CD4-positive, alpha-beta T cell treated with Interleukin-1 beta for 1 hour (primary cell): ENCODE measurements at regions not wholly inside any gene's neighbourhood (a gene's known extent, or its start where the extent isn't known, plus 50 kb on each side); places are given as distances from the start of the nearest gene placed in this dataset.
"Not testable (repeated sequence)": the region's sequence is repeated elsewhere in the genome, so short reads cannot be mapped to it uniquely, and the experiment has no call there.

Experiments used
- DNase-seq, 2 donors: peaks; one replicate each; pipeline ENCODE4 v3.0.0-alpha.2; 2020 to 2022

DNA sequence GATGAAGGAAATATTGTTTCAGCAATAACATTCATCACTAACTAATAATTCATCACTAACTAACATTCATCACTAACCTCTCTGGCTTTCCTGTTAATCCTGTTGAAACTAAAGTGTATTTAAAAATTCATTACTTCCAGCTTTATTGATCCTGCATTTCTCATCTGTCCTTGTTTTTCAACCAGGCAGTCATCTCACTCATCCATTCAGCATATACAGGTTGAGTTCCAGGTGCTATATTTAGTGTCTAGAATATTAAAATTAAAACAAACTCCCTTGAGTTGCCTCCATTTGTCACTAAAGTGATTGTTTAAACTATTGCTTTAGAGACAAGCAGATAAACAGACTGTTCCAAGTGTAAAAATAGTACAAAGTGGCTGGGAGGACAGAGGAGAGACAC, 58.1 kb downstream of the ATXN7L3B start:
- DNase-seq, result no peak

- DNase-seq, result no peak
Observed at GRCh38 chr12:74598819-74599218, 61.2 kb downstream of the ATXN7L3B start.

- no peak for DNase-seq
Observed at GRCh38 chr12:74599932-74600331, 62.3 kb downstream of the ATXN7L3B start.

- DNase-seq, result not testable (repeated sequence)
Observed at GRCh38 chr12:74600817-74601216, 63.2 kb downstream of the ATXN7L3B start.

DNA sequence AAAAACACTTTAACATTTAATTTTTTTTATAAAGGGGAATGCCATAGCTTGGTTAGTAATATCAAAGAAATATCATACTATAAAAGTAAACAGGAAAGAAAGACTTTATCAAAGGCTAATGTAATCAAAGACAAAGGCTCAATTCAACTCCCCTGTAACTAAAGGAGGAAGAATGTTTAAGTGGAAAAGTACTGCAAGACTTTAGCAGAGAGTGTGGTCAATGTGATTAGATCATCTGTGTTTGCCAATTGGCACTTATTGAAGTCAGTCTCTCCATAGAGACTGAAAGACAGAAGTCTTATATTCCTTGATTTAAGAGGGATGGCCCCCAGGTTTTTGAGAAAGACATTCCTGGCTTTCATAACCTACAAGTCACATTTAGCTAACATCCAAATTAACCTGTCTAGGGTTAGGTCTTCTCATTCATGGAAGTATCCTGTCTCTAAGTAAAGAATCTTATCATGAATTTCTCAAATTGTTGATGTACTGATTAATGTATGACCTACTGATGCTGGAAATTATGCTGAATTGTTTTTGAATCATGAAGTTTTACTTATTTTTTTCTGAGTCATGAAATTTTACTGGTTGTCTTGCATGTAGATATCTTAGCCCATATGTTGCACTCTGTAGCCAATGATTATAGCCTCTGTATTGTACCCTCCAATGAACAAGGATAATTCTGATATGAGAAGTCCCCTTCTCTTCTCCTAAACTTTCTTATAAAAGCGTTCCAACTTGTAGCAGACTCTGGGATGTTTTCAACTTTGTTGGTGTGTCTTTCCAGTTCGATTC, 65.4 kb downstream of the ATXN7L3B start:
- DNase-seq, result no peak

DNA sequence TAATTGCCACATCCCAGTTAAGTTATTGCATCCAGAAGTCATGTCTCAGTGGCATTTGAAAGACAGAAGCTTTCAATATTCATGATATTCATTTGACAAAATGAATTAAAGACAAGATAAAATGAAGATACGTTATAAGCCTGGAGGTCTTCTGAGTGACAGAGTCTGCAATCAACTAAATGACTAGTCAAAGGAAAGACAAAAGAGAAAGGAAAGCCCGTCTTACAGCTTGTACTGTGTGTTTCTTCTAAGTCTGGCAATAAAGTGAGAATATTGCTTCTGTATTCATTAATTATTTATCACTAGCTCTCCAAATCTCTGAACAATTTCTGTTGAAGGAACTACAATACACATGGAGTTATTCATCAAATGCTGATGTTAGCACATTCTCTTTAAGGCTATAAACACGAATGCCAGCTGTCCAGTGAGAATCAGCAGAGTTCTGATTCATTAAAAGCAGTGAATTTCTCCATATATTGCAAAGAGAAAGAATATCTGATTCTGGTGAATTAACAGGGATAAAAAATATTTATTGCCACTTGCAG, 70.7 kb downstream of the ATXN7L3B start:
- DNase-seq, result no peak

GRCh38 chr12:74610711-74611110, 73.1 kb downstream of the ATXN7L3B start:
- DNase-seq, result no peak

DNA sequence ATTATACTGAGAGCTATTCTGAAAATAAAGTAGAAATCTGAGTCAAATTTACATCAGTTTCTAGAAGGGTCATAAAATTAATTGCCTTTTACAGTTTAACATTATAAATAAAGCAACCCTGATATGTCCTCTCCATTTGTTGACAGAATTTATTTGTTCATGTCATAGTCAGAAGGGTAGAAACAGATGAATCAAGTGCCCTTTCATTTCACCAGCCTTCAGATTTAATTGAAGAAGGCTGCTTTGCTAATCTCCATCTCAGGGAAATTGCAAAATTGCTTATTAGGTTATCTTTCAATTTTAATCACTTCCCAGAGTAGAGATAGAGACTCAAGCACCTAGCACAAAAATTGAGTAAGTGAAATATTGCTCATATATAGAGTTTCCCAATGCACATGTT, 76.8 kb downstream of the ATXN7L3B start:
- no peak for DNase-seq

DNA sequence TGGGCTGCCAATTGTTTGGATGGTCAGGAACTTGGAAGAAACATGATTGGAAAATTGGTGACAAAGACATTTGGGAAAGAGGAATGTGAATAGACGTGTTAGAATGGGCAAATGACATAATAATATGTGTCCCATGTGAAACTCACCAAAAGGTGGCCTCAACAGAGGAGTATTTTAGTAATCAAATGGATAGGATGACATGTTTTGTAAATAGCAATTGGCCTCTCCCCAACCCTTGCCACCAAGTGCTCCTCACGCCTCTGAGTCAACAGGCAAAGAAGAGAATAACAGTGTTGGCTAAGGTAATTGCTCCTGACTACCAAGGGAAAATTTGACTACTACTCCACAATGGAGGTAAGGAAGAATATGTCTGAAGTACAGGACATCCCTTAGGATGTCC, 81.4 kb downstream of the ATXN7L3B start:
- DNase-seq, result no peak

DNA sequence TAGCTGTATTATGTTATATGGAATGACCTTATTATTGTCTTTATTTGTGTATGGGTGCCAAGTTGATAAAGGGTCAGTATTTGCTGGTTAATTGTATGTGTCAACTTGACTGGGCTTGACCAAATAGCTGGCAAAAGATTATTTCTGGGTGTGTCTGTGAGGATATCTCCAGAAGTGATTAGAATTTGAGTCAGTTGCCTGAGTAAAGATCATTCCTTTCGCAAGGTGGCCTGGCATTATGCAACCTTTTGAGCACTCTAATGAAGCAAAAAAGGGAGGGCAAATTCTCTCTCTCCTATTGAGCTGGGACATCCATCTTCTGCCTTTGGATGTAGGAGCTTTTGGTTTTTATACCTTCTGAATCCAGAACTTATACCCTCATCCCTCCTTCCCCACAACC, 82.2 kb downstream of the ATXN7L3B start:
- no peak for DNase-seq

GRCh38 chr12:74620921-74621320, 83.3 kb downstream of the ATXN7L3B start:
- no peak for DNase-seq

GRCh38 chr12:74624201-74624600, 86.6 kb downstream of the ATXN7L3B start:
- DNase-seq, result no peak

GRCh38 chr12:74626397-74626796, 88.8 kb downstream of the ATXN7L3B start:
- DNase-seq, result no peak

DNA sequence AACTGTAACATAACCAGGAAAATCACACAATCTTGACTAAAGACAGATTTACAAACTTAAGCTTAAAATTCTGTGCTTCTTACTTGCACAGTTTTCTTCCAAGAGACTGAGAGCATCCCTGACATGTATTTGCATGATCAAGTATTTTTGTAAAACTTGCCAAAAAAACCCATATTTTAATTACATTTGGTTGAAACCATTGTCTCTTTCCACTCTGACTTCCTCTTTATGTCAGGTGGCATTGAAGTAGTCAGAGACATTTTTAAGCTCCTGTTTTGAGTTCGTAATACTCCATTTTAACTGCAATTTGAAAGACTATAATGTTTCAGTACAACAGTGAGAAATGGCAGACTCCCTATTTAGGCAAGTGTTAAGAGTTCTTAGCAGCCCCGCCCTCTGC, 103.6 kb downstream of the ATXN7L3B start:
- no peak for DNase-seq

DNA sequence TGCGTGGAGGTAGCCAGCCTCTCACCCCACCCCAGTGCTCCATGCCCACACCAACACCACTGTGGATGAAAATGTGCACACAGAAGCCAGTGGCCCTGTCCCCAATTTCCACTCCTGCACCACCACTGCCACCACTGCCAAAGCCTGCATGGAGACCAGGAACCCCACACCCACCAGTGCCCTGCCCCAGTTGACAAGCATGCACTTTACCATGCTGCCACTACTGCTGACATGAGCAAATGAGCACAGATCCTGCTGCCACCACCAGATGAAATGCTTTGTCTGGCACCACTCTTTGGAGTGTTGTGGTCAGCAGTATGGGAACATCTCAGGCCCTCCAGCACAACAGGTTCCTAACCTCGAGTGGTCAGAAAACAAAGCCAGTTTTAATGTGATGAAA, 104.1 kb downstream of the ATXN7L3B start:
- DNase-seq, result no peak

- no peak for DNase-seq
Observed at GRCh38 chr12:74644681-74645080, 107.0 kb downstream of the ATXN7L3B start.

- no peak for DNase-seq
Observed at GRCh38 chr12:74646831-74647230, 109.2 kb downstream of the ATXN7L3B start.

DNA sequence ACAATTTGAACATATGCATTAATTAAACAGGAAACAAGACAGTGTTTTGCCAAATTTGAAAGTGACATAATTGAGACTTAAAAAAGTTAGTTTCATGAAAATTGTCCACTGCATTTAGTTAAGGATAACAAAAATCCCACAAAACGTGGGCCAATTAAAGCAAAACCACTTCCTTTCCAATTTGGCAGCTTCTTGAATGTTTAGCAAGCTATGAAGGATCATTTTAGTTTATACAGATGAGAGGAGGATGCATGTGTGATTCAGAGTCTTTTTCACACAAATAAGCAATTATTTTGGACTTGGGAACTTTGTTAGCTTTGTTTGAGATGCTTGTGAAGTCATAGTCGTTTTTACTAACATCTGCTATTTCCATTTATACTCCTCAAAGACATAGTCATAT, 109.6 kb downstream of the ATXN7L3B start:
- no peak for DNase-seq

- no peak for DNase-seq
Observed at GRCh38 chr12:74656251-74656650, 118.6 kb downstream of the ATXN7L3B start.

DNA sequence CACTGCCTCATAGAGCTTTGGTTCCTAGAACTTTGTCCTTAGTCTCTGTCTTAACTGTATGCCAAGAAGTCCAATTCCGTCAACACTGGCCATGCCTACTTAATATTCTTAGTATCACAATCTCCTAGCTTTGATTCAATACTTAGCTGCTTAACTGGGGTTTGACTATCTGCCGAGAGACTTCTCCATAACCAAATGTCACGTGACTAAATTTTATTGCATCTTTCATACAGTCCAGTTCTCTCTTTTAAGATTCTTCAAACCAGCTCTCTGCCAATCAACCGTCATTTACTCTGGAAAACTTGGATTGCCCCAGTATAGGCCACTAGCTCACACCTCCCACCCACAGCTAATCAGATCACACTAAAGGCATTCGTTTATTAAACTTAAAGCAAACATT, 122.8 kb downstream of the ATXN7L3B start:
- DNase-seq, result no peak

GRCh38 chr12:74663958-74664357, 126.3 kb downstream of the ATXN7L3B start:
- DNase-seq, result no peak

- no peak for DNase-seq
Observed at GRCh38 chr12:74665690-74666089, 128.1 kb downstream of the ATXN7L3B start.

DNA sequence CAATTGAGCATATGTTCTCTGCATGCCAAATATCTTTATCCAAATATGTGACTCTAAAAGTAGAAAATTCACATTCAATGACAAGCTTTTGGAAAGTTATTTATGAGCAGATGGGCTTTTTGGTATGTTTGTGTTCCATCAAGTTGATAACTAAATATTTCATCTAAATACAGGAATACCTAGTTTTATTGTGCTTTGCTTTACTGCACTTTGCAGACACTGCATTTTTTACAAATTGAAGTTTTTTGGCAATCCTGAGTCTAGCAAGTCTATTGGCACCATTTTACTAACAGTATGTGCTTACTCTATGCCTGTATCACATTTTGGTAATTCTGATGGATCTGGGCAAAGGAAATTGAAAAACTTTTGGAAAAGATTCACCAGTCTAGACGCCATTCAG, 133.8 kb downstream of the ATXN7L3B start:
- DNase-seq, result no peak

DNA sequence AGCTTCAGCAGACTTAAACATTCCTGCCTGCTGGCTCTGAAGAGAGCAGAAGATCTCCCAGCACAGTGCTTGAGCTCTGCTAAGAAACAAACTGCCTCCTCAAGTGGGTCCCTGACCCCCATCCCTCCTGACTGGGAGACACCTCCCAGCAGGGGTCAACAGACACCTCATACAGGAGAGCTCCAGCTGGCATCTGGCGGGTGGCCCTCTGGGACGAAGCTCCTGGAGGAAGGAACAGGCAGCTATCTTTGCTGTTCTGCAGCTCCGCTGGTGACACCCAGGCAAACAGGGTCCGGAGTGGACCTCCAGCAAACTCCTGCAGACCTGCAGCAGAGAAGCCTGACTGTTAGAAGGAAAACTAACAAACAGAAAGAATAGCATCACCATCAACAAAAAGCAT, 139.3 kb downstream of the ATXN7L3B start:
- DNase-seq, result not testable (repeated sequence)

DNA sequence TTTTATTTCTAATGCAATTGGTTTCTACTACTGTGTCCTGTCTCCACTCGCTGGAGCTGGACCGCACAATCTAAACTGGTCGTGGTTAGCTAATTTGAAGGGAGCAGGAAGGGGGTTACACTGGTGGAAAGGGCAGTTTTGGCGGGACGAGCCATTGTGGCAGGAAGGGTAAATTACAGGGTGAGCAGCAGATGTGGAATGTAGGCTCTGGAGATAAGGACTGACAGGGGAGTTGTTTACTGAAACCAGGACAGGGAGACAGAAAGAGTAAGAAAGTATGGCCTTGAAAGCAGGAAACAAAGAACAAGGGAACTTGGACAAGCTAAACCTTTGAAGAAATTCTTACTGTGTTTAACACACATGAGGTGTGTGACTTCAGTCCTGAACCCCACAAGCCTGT, 147.8 kb downstream of the ATXN7L3B start:
- DNase-seq, result no peak
